CD4-positive, alpha-beta T cell treated with Interleukin-12 subunit alpha and Interleukin-12 subunit beta, for 1 hour (primary cell): ENCODE measurements at regions not wholly inside any gene's neighbourhood (a gene's known extent, or its start where the extent isn't known, plus 50 kb on each side); places are given as distances from the start of the nearest gene placed in this dataset.

Experiments
- DNase-seq: peaks from one replicate; pipeline ENCODE4 v3.0.0-alpha.2; 2020

DNA sequence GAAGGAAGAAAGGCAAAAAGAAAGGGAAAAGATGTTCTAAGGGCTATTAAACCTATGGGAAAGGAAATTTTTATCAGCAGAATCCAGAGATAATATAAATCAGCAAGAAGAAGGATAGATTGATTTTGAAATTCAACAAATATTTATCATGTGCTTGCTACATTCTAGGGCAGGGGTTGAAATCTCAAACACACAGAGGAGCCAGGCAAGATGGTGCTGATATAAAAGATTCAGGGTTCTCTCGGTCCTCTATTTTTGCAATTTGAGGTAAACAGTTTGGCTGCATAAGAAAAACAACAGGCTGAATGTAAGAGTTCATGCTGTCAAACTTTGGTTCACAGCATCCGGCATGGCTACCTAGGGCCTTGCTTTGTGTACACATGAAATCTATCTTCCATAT lies 109.6 kb upstream of the BMP2 start:
- no peak for DNase-seq

DNA sequence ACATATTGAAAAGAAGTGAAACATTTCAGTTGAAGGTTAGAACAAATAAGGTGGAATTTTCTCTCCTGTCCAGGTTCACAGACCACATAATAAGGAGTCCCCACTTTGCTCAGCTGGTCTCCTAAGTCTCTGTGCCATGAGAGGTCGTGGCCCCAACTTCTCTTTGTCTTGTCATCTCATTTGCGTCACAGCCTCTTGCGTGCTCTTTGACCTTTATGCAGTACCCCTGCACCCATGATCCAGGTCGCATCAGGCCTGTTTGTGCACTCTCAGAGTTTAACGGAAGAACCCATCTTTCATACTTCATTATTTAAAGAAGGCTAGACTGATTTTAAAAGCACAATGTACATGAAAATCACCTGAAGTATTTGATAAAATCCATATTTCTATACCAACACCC lies 110.4 kb upstream of the BMP2 start:
- DNase-seq, result no peak

DNA sequence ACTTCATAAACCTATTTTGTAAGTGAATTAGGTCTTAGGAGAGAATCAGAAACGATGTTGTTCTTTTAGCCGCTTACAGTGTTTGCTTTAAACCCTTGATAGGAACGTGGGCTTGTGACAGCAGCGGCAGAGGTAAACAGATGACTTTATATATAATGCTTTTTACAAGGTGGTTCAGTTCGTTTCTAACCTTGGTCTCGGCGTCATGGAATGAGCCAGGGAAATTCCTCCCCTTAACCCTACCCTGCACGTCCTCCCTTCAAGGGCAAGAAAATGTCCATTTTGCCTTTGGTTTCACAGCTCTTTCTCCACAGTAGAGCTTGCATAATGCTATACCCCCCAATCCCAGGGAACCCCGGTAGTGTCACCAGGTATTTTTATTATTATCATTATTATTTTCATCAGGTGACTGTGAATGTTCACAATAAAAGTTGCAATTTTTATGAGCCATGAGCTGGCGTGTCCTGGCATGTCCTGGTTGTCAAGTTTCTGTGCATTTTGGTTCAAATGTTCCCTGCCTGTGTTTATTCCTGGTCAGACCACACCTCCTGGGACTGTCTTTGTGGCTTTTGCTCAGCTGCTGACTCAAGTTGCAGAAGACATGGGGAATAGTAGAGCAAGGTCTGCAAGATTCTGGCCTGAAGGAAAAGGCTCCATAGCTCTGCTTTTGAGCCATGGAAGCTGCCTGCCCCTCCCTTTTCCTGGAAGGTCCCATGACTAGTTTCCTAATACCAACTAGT lies 112.8 kb upstream of the BMP2 start:
- DNase-seq, result no peak

DNA sequence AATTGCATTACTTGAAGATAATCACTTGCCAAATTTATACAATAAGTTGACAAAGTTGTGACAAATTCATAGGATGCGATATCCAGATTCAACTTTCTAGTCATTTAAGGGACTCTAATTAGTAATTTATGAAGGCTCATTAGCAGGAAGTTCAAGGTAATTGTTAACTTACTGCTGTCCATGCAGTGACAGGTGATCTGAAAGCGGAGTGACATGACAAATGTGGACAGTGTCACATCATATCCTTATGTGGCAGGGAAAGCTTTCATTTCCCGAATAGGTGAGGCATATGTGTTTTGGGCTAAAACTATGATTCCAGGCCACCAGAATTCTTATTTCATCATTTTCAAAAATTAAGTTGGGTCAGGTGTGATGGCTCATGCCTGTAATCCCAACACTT lies 115.9 kb upstream of the BMP2 start:
- DNase-seq, result no peak

DNA sequence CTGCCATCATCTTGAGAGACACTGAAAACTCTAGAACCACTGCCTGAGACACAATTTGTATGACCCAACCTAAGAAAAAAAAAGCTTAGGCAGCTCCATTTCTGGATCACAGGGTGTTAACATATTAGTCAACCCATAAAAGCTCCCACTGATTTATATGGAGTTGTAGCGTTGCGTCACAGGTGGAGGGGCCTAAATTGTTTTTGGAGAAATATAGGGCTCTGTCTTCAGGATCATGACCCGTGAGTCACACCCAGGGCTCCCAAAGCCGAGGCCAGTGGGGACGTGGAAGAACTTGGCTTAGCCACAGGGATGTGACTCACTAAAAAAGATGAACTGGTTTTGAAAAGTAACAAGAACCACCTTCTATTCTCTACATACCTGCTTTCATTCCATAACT lies 116.5 kb upstream of the BMP2 start:
- DNase-seq, result no peak

DNA sequence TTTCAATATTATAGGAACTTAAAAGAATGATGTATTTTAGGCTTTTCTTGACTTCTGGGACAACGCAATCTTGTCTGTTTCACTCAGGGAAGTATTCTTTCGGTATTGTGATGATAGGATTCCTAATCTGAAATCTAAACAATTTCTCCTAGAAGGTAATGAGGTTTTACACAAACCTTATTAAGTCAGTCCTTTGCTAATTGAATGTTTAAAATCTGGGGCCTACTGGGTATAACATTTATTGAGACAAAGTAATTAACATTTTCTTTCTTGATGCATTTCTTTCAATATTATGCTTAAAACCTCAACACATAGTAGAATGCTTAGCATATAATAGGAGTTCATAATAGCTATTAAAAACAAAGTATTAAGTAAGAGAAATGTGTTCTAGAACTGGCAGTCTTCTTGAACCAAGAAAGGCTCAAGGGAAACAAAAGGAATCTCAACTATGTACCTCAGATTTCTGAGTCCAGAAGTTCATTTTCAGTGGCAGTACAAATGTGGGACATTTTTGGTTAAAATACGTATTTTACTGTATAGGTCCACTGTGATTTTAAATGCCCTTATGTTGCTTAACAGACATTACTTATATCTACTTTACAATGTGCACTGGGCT lies 121.4 kb upstream of the BMP2 start:
- DNase-seq, result no peak

DNA sequence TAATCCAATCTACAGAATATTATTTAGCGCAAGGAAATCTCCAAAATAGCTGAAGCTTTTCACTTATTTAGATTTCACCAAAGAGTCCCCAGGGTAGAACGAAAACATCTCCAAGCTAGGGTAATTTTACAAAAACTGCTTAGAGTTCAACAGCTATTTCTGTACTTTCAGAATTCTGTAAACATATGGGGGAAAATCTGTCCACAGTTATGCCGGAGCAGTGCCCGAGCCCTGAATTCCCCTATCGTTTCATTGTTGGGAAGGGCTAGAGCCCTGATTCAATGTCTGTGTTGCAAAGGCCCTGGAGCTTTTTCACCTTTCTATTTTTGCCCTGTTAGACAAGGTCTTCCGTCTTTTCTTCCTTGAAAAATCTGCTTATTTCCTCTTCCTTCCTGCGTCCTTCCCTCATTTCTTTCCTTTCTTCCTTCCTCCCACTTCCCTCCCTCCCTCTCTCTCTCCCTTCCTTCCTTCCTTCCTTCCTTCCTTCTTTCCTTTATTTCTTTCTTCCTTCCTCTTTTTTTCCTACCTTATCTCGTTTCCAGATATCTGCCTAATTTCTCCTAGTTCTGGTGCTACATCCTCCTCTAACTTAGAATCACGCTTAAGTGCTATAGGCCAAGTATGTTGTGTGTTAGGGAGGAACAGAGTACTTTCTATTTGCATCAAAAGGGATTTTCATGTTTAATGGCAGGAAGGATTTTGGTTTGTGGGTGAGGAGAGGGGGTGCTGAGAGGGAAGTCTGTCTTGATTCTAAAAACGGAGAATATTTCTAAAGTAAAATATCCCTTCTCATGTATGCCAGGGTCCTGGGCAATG lies 122.5 kb upstream of the BMP2 start:
- DNase-seq, result no peak

DNA sequence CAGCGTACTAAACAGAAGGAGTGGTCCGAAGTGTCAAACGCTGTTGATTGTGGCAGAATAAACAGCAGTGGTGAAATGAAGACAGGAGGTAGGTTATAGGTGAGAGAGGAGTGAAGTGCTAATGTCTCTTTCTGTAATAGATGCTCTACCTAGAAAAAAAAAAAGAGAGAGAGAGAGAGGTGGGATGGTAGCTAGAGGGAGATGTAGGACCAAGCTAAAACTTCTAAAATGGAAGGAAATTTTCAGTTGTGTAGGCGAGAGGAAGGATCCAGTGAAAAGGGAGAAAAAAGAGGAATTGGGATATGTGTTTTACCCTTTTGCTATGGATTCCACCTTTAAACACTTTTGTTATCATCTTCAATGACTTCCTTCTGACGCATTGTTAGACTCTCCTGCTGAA lies 126.5 kb upstream of the BMP2 start:
- no peak for DNase-seq

DNA sequence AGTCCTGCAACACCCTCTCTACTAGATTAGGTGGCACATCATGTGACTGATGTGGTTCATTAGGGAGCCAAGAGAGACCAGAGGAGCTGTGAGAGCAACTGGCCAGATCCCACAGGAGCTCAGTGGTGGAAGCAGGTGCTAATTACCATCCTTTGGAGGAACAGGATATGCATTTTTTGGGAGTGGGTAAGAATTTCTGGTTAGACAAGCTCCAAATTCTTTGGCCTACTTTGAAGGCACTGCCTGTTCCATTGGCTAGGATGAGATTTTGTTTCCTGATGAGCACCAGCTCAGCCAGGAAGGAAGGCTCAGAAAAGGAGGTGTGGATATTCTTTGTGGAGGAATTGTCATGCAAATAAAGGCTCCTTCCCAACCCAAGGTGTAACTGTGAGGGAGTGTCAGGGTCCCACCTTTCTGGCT lies 130.3 kb upstream of the BMP2 start:
- no peak for DNase-seq

DNA sequence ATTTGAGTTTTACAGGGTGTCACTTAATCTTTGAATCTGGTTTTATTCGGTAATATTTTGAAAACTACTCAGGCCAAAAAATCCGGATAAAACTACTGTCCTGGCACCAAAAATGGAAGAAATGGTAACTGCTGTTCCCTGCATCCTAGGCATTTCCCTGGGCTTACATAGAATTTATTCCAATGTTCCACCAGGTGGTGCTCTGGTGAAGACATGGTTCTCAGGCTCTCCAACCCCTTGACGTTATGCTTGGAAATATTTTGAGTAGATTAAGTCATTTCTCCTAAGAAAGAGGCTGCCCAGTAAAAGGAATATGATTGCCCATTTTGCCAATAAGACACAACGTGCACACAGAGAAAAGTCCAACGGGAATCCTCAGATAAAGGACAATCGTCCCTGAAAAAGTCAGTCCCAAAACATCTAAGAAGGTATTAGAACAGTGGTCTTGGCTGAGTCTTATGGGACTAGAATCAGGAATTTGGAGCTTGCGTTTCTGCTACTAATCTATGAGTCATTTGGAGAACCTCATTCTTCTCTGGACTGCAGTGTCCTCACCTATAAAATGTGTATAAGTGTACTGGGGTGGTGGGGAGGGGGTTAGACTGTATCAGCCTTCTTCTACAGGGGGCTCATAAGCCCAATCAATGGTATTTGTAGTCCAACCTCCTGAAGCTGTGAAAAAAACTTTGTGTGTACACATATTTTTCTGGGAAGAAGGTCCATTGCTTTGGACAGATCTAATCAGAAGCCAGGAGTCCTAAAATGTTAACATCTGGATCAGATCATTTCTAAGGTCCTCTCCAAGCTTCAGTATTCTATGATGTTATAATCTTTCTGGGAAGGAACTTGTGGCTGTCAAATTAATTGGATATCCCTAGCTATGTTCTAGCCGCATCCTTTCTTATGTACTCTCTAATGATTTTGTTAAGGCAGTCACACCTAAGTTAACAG lies 131.0 kb upstream of the BMP2 start:
- DNase-seq, result no peak

DNA sequence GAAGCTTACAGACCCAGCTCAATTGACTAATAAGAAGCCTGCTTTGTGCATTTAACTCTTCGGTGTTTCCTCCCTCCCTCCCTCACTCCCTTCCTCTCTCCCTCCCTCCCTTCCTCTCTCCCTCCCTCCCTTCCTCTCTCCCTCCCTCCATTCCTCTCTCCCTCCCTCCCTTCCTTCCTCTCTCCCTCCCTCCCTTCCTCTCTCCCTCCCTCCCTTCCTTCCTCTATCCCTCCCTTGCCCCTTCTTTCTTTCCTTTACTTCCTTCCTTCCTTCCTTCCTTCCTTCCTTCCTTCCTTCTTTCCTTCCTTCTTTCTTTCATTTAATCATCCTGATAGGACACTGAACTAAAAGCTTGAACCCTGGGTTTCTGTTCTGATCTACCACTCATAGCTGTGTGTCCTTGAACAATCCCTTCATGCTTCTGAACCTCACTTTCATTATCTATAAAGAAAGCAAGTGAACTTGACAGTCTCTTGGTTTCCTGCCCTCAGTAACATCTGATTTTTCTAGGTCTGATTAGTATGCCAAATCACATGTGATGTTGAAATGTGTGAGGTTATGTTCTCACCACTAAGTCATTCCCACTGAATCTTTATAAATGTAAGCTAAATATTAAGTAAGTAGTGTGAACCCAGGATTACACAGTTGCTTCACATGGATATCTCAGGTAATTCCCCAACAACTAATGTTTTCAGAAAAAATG lies 132.3 kb upstream of the BMP2 start:
- DNase-seq, result no peak

DNA sequence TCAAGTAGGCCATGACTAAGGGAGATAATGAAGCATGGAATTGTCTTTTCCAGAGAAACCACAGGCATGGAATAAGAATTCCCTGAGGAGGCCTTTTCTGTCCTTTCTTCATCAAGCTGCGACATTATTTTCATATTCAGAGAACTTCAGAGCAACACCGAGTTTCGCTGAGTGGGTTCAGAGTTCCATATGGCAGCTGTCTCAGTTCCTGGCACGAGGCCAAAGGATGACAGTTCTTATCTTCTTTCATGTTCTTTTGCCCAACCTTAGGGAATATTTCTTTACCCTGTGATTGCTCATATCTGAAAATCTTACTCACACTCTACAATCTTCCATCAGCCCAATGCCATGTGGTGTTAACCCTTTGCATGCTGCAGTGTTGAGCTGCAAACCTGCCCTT lies 135.3 kb upstream of the BMP2 start:
- no peak for DNase-seq

DNA sequence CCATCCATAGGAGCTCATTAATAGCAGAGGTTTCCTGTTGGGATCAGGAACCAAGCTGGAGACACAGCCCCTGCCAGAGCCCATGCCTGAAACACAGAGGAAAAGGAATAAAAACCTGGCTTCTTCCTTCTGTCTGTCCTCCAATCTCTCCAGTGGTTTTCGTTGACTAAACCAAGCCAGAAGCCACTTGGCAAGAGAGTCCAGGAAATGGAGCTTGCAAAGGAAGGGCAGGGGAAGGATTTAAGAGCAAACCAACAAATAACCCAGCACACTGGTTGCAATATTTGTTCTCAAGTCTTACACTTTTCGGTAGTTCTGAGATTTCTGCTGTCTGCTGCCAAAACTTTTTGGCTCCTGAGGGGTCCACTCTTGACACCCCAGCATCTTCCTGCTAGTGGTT lies 137.0 kb upstream of the BMP2 start:
- DNase-seq, result no peak

DNA sequence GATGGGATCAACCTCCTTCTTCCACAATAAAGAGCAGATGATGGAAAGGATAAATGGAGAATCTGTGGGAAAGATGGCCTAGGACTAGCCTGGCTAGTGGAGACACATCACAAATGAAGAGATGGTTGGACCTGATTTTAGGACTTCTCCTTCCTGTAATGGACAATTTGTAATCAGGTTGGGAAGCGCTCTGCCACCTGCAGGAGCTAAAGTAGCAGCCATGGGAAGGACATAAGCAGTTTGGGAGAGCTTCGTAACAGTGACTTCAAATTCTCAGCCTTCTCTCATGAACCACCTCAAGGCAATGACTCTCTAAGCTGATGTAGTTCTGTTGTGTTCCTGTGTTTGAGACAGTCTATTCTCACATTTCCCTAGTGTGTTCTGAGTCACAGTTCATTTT lies 137.9 kb upstream of the BMP2 start:
- no peak for DNase-seq

DNA sequence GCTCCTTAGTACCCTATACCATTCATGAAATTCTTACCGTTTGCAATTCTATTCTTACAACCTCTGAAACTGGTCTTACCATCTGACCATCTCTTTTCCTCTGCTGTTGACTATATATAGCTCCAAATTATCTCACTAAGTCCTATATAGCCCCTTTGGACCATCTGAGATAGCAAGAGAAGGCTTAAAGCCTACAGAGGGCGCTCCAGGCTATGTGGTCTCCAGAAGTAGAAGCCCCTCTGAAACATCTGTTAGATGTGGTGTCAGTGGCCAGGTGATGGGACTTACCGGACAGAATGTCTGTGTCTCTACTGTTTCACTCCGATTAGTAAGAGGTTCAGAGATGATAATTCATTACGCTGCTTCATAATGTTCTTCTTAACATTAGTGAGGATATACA lies 140.7 kb upstream of the BMP2 start:
- no peak for DNase-seq

DNA sequence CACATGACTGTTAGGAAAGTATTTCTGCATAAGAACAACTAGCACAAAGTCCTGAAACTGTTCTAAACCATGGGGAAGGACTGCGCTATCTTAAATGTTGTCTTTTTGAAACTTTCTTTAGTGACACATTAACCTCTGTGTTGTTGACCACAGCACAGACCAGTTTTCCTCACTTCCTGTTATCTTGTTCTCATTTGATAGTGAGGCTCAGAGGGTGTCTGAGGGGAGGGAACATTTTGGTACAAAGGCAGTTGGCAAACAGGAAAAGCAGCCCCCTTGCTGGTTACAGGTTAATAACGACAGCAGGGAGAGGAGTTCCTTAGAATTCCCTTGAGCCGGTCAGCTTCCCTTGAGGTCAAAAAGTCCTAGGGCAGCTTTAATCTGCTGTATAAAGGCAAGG lies 143.5 kb upstream of the BMP2 start:
- no peak for DNase-seq

DNA sequence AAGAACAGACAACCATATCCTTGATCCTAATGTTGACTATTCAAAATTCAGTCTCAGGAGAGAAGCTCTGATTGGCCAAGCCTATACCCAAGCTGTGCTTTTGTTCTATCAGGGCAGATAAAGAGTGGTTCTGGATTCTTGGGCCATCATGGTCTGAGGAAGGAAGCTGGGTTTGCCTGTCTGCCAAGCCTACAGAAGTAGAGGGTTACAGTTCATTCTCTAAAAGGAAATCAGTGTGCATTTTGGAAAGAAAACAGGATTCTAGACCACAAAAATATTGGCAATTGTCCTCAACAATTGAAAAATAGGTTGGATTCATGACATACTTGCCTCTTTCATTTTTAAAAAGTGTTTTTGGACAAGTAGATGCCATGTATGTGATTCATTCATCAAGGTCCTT lies 145.4 kb upstream of the BMP2 start:
- DNase-seq, result no peak

DNA sequence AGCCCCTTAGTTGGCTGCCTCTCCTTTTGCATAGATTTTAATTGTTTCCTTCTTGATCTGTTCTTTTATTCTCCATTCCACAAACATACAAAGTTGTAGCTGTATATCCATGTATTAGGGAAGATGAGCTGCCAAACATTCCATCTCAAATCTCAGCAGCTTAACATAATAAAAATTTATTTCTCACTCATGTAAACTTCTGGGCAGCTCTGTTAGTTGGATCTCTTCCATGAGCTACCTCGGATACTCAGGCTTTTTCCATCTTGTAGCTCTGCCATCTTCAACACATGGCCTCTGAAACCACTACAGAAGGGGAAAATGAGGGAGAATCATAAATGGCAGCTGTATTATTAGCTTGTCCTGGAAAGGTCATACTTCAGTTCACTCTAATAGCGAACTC lies 149.4 kb upstream of the BMP2 start:
- DNase-seq, result no peak

DNA sequence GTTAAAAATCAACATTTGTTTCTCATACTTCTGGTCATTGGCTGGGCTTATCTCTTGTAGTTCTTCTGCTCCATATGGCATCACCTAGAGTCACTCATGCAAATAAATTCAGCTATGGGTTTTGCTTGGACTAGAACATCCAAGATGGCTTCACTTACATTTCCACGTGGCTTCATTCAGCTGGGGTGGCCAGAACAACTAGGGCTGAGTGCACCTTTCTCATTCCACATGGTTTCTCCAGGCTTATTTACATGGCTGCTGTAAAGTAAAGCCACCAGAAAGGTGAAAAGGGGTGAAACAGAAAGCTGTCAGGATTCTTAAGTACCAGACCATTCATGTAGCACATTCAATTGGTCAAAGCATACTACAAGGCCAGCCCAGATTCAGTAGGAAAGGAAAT lies 151.1 kb upstream of the BMP2 start:
- DNase-seq, result no peak

DNA sequence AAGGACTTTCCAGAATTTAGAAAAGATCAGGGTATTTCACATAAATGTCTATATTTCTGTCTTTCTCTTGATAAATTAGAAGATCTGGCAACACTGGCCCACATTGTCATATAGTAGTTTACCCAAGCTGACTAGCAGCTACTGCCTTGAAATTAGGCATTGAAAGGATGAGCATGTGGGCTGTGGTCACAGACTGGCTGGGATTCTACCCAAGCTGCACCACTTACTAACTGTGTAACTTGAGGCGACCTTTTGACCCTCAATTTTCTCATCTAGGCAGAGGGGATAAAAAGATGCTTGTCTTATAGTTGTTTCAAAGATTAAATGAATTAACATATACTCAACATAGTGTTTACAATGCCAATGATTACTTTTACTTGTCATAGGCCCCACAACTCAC lies 152.7 kb upstream of the BMP2 start:
- DNase-seq, result no peak

DNA sequence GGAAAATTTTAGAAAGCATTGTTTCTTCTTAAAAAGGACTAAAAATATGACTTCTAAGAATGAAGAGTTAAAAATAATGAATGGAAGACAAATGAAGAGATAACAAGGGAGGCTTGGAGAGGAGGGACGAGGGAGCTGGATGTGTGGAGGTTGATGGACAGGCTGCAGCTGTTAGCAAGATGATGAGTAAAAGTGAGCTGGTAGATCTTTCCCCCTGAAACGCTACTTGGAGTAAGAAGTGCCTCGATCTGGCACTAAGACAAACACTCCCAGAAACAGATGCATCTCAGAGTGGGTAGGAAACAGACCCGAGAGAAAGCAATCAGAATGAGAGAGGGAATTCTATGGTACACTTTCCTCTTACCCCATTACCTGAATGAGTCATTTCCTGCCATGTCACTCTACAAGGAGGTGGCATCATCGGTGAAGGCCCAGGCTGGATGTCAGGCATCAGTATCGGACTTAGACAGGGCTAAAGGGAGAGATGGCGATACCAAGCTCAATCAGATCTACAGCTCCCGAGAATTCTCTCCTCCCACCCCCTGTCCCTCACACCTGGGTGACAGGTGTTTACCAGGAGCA lies 154.1 kb upstream of the BMP2 start:
- no peak for DNase-seq

DNA sequence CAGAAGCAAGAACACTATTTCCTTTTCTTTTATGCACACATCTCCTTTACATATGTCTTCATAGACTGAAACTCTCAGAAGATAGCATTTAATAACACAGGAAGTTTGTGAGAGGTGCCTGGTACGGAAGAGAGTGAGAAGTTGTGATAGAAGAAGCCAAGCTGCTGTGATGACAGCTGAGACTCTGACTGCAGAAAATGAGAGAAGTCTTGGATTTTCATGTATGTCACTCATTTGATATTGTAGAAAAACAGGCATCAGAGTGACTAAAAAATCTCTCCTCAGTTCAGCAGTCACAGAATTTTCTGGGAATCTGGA lies 154.9 kb upstream of the BMP2 start:
- DNase-seq, result no peak
